ENCODE measurements at regions not wholly inside any gene's neighbourhood (a gene's known extent, or its start where the extent isn't known, plus 50 kb on each side); places are given as distances from the start of the nearest gene placed in this dataset.

DNA sequence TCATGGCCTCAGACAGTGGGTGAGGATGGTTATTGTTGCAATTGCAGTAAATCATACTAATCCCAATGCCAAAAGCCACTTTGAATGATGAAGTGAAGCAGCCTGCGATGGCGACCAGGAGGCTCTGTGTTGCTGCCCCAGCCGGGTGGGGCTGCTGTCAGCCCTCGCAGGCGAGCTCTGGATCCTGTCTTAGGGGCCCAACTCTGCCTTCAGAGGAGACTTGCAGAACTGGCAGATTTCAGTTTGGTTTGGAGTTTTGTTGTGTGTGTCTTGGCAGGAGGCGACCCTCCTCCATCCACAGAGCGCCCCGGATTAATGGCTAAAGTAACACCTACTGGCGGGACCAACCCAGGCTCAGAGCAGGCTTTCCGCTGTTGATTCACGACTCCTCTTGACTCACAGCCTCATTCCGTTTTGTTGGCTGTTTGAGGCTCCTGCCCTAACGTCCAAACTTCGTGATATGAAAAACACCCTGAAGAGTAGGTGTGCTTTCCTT lies 67.9 kb upstream of the BMPER start:
- Histone ChIP-seq H3K4me2 (ENCODE audit: low read depth, low read length) (no peak overlapping the region), H3K79me2 (ENCODE audit: insufficient read depth, low read length) (no peaks in the 10 kb centered on the region), H3K9ac (ENCODE audit: insufficient read depth, low read depth, low read length) (no peak overlapping the region), H3K4me1 (ENCODE audit: insufficient read depth, low read length) (no peaks in the 10 kb centered on the region), H4K20me1 (ENCODE audit: insufficient read depth, low read length) (no peaks in the 10 kb centered on the region), H3K4me3 (replicated peaks in 1 of 3; ENCODE audit: insufficient read depth in 1 of 3, low read depth in 2 of 3, low read length in 3 of 3) (no peak overlapping the region), H3K27me3 (ENCODE audit: control insufficient read depth in 1 of 2, insufficient read depth in 2 of 2, low read length in 2 of 2) (0 out of 5 replicates have a peak, but pooled peaks cover 0 to 7% of the 10 kb centered on the region in 2 experiments), H3K36me3 (replicated peaks in 1 of 2; ENCODE audit: control insufficient read depth in 1 of 2, insufficient read depth in 2 of 2, low read length in 2 of 2) (no peaks in the 10 kb centered on the region), H2AFZ (ENCODE audit: low read length) (no peak overlapping the region), H3K27ac (ENCODE audit: extremely low read length, insufficient read depth, low read length) (no peak overlapping the region), H3K9me3 (ENCODE audit: low read length) (no peaks in the 10 kb centered on the region)
- intact Hi-C loops (cut with micrococcal nuclease; ENCODE audit: unreplicated experiment) (no loop called here), in situ Hi-C loops (cut with HindIII; ENCODE audit: extremely low pct_ligation_motif_present, low pct_unique_long_range_greater_than_20kb) (no loop called here)
- no peak for FAIRE-seq
- DNase-seq (ENCODE audit: low spot score) = no peak
- CTCF ChIA-PET (ENCODE audit: low intra/inter-chr PET ratio, low total read pairs) = no interaction called here
- no TSS peak for BruUV-seq (replicated peaks)
- 44% methylated on average over 11 of the region's 14 CpGs for WGBS (ENCODE audit: low lambda C conversion rate)
- POLR2A ChIA-PET = no interaction called here
- no peak for ATAC-seq
- TF ChIP-seq FOSL1 (CRISPR knock-in tag; IDR thresholded peaks at IDR 0.05; ENCODE audit: borderline replicate concordance) (no peak), CCDC6 (CRISPR knock-in tag; IDR thresholded peaks at IDR 0.05) (no peak), NFYB (CRISPR knock-in tag; IDR thresholded peaks at IDR 0.05) (no peak), EHMT2 (IDR thresholded peaks at IDR 0.05; ENCODE audit: borderline replicate concordance, low read depth, low read length) (no peak), MIXL1 (CRISPR knock-in tag; IDR thresholded peaks at IDR 0.05) (no peak), FOXP1 (IDR thresholded peaks at IDR 0.05) (no peak), FOXP1 (CRISPR knock-in tag; IDR thresholded peaks at IDR 0.05) (no peak), SRY (CRISPR knock-in tag; IDR thresholded peaks at IDR 0.05) (no peak)

- no peaks in the 10 kb centered on the region for H3K79me2 ChIP-seq (ENCODE audit: insufficient read depth, low read length)
- TF ChIP-seq GABPB1 (CRISPR knock-in tag; IDR thresholded peaks at IDR 0.05) (no peak), TIGD3 (CRISPR knock-in tag; IDR thresholded peaks at IDR 0.05; ENCODE audit: borderline replicate concordance) (no peak)
- no peak overlapping the region for H3K27ac ChIP-seq (ENCODE audit: extremely low read length, insufficient read depth, low read length)
- no TSS peak for BruUV-seq (replicated peaks)
- no peak overlapping the region for H3K9ac ChIP-seq (ENCODE audit: insufficient read depth, low read depth, low read length)
- no peaks in the 10 kb centered on the region for H4K20me1 ChIP-seq (ENCODE audit: insufficient read depth, low read length)
- H2AFZ ChIP-seq (ENCODE audit: low read length) = no peak overlapping the region
- H3K36me3 ChIP-seq (replicated peaks in 1 of 2; ENCODE audit: control insufficient read depth in 1 of 2, insufficient read depth in 2 of 2, low read length in 2 of 2) = no peaks in the 10 kb centered on the region
- no peak overlapping the region for H3K4me3 ChIP-seq (replicated peaks in 1 of 3; ENCODE audit: insufficient read depth in 1 of 3, low read depth in 2 of 3, low read length in 3 of 3)
- ChIA-PET CTCF (ENCODE audit: low intra/inter-chr PET ratio, low total read pairs) (no interaction called here), POLR2A (no interaction called here)
- no peaks in the 10 kb centered on the region for H3K9me3 ChIP-seq (ENCODE audit: low read length)
- DNase-seq (ENCODE audit: low spot score) = no peak
- no peaks in the 10 kb centered on the region for H3K4me1 ChIP-seq (ENCODE audit: insufficient read depth, low read length)
- no peak for ATAC-seq
- in situ Hi-C loops (cut with HindIII; ENCODE audit: extremely low pct_ligation_motif_present, low pct_unique_long_range_greater_than_20kb) = no loop called here
- no peak for FAIRE-seq
- no peaks in the 10 kb centered on the region for H3K27me3 ChIP-seq (ENCODE audit: control insufficient read depth in 1 of 2, insufficient read depth in 2 of 2, low read length in 2 of 2)
- H3K4me2 ChIP-seq (ENCODE audit: low read depth, low read length) = no peak overlapping the region
- 23% methylated on average over 1 of the region's 1 CpG for WGBS (ENCODE audit: low lambda C conversion rate)
- intact Hi-C loops (cut with micrococcal nuclease; ENCODE audit: unreplicated experiment) = no loop called here
Observed at GRCh38 chr7:33841031-33841430, 64.3 kb upstream of the BMPER start.

Measured in HepG2 (cell line).